Testis (tissue), 2 donors: ENCODE measurements at regions not wholly inside any gene's neighbourhood (a gene's known extent, or its start where the extent isn't known, plus 50 kb on each side); places are given as distances from the start of the nearest gene placed in this dataset.

ENCODE experiments used
- DNase-seq: peaks from one replicate; pipeline ENCODE4 v3.0.0-alpha.2; 2019
- H3K27ac ChIP-seq, 2 donors: fragments of 200-600 bp; sonication (generic); one replicate each; pipeline ENCODE4 v1.5.1; 2019
- H3K27me3 ChIP-seq: fragments of 200-600 bp; sonication (generic); one replicate; pipeline ENCODE4 v1.5.1; 2019
- H3K36me3 ChIP-seq: fragments of 200-600 bp; sonication (generic); one replicate; pipeline ENCODE4 v1.5.1; 2017; ENCODE audit warnings: low read depth; ENCODE audit errors: missing control alignments
- H3K4me1 ChIP-seq: fragments of 200-600 bp; sonication (generic); one replicate; pipeline ENCODE4 v1.5.1; 2019
- H3K4me3 ChIP-seq, 2 donors: fragments of 200-600 bp; sonication (generic); one replicate each; pipeline ENCODE4 v1.5.1; 2017 to 2019
- H3K9me3 ChIP-seq: fragments of 200-600 bp; sonication (generic); one replicate; pipeline ENCODE4 v1.5.1; 2017
- CTCF ChIP-seq, 3 experiments: fragments of 450-650 bp in 2 of 3; fragments of 200-600 bp in 1 of 3; sonication (generic) in 1 of 3; IDR thresholded peaks; one replicate each; pipeline ENCODE4 v1.5.1; 2016 to 2019; ENCODE audit warnings: antibody characterized with exemption in 3 of 3, mild to moderate bottlenecking in 2 of 3, moderate library complexity in 1 of 3
- POLR2A ChIP-seq: fragments of 450-650 bp; IDR thresholded peaks from one replicate; pipeline ENCODE4 v1.6.1; 2017; ENCODE audit warnings: antibody characterized with exemption, mild to moderate bottlenecking, moderate library complexity
- WGBS, 2 donors: methylation state at CpG; one replicate each; pipeline ENCODE4 v1.1.5; 2018; 5-methylcytosine and 5-hydroxymethylcytosine counted together
- intact Hi-C: fragments of 100-400 bp; cut with DNase I; formaldehyde crosslinking; loops from one replicate; pipeline ENCODE4 v1.15.1; 2023; ENCODE audit warnings: low total_unique reads

- no peaks in the 10 kb centered on the region for H3K4me1 ChIP-seq
- WGBS, 2 donors: 45 to 74% methylated on average over 10 of the region's 10 CpGs
- no peak overlapping the region for H3K27ac ChIP-seq
- peak; percentile 29 for DNase-seq
- peak overlapping the region; percentile 24 to 29 for H3K4me3 ChIP-seq
- no peaks in the 10 kb centered on the region for H3K9me3 ChIP-seq
- intact Hi-C loops: no loop called here
- H3K36me3 ChIP-seq: no peaks in the 10 kb centered on the region
- no peak for TF ChIP-seq CTCF (IDR thresholded peaks at IDR 0.05)
- TF ChIP-seq POLR2A: no peak
- H3K27me3 ChIP-seq: no peaks in the 10 kb centered on the region
These were observed 434.3 kb upstream of the FAT1 start for GRCh38 chr4:187158003-187158402.

- Histone ChIP-seq H3K27me3 (no peaks in the 10 kb centered on the region), H3K9me3 (no peaks in the 10 kb centered on the region), H3K27ac (no peak overlapping the region), H3K4me3 (no peak overlapping the region), H3K4me1 (no peaks in the 10 kb centered on the region), H3K36me3 (no peaks in the 10 kb centered on the region)
- TF ChIP-seq CTCF (IDR thresholded peaks at IDR 0.05) (no peak), POLR2A (no peak)
- no peak for DNase-seq
- WGBS, 2 donors: 97 to 98% methylated on average over 3 of the region's 3 CpGs
- intact Hi-C loops: no loop called here
These were observed 436.8 kb upstream of the FAT1 start for GRCh38 chr4:187160486-187160885.

- H3K27me3 ChIP-seq: no peaks in the 10 kb centered on the region
- TF ChIP-seq CTCF (IDR thresholded peaks at IDR 0.05) (no peak), POLR2A (no peak)
- no peaks in the 10 kb centered on the region for H3K4me1 ChIP-seq
- no peaks in the 10 kb centered on the region for H3K36me3 ChIP-seq
- no peak overlapping the region for H3K4me3 ChIP-seq
- H3K9me3 ChIP-seq: no peaks in the 10 kb centered on the region
- H3K27ac ChIP-seq: no peak overlapping the region
- DNase-seq: no peak
- 85 to 94% methylated on average over 7 of the region's 7 CpGs for WGBS, 2 donors
- intact Hi-C loops: no loop called here
These were observed 443.3 kb upstream of the FAT1 start for GRCh38 chr4:187166886-187167512.

- H3K27ac ChIP-seq: no peak overlapping the region
- WGBS, 2 donors: 70 to 74% methylated on average over 12 of the region's 12 CpGs
These were observed 448.2 kb upstream of the FAT1 start for GRCh38 chr4:187171706-187172339.

More at GRCh38 chr4:187171706-187172339, 448.2 kb upstream of the FAT1 start:
- no peak for DNase-seq
- intact Hi-C loops: no loop called here
- Histone ChIP-seq H3K27me3 (no peaks in the 10 kb centered on the region), H3K4me3 (no peak overlapping the region), H3K4me1 (no peaks in the 10 kb centered on the region), H3K36me3 (no peaks in the 10 kb centered on the region), H3K9me3 (no peaks in the 10 kb centered on the region)
- no peak for TF ChIP-seq CTCF (IDR thresholded peaks at IDR 0.05)
- no peak for TF ChIP-seq POLR2A
